Keratinocyte (primary cell): ENCODE measurements at regions not wholly inside any gene's neighbourhood (a gene's known extent, or its start where the extent isn't known, plus 50 kb on each side); places are given as distances from the start of the nearest gene placed in this dataset.

Experiments
- CTCF ChIP-seq, 3 experiments: IDR thresholded peaks in 1 of 3; conservative IDR thresholded peaks in 1 of 3; optimal IDR thresholded peaks in 1 of 3; 2 replicates in 2 of 3; 3 replicates in 1 of 3; pipeline versions ENCODE3 to v1.5.1; 2011; ENCODE audit warnings: low read length in 3 of 3, mild to moderate bottlenecking in 3 of 3, moderate library complexity in 2 of 3, control low read depth in 1 of 3, inconsistent platforms in 1 of 3; ENCODE audit not compliant: insufficient read depth in 2 of 3; ENCODE audit errors: extremely low read depth in 1 of 3
- EZH2 ChIP-seq: IDR thresholded peaks from one replicate; pipeline ENCODE4 v1.6.1; 2012; ENCODE audit warnings: inconsistent platforms, mild to moderate bottlenecking, low read length, moderate library complexity

- TF ChIP-seq CTCF (optimal IDR thresholded peaks at IDR 0.05 in 1 of 3, IDR thresholded peaks at IDR 0.05 in 1 of 3, conservative IDR thresholded peaks at IDR 0.05 in 1 of 3; ENCODE audit: extremely low read depth in 1 of 3, insufficient read depth in 2 of 3, low read length in 3 of 3) (no peak), EZH2 (no peak)
Observed at GRCh38 chr5:2904399-2904798, 152.9 kb upstream of the IRX2 start.
